T-helper 1 cell (primary cell): ENCODE measurements at regions not wholly inside any gene's neighbourhood (a gene's known extent, or its start where the extent isn't known, plus 50 kb on each side); places are given as distances from the start of the nearest gene placed in this dataset.
"Not testable (repeated sequence)": the region's sequence is repeated elsewhere in the genome, so short reads cannot be mapped to it uniquely, and the experiment has no call there.

Experiments used
- DNase-seq, 5 donors: peaks; one replicate each; pipeline ENCODE4 v3.0.0-alpha.2; 2012 to 2020

- DNase-seq = no peak
These were observed 410.4 kb upstream of the SMIM31 start for GRCh38 chr4:164343472-164343976.

GRCh38 chr4:164345756-164346155, 408.2 kb upstream of the SMIM31 start:
- no peak for DNase-seq

GRCh38 chr4:164350061-164350460, 403.9 kb upstream of the SMIM31 start:
- DNase-seq = no peak

GRCh38 chr4:164350716-164351115, 403.2 kb upstream of the SMIM31 start:
- DNase-seq = not testable (repeated sequence)

GRCh38 chr4:164357957-164358356, 396.0 kb upstream of the SMIM31 start:
- DNase-seq = no peak

GRCh38 chr4:164358400-164358799, 395.5 kb upstream of the SMIM31 start:
- no peak for DNase-seq

- no peak for DNase-seq
These were observed 394.1 kb upstream of the SMIM31 start for GRCh38 chr4:164359881-164360280.

- no peak for DNase-seq
These were observed 385.0 kb upstream of the SMIM31 start for GRCh38 chr4:164368894-164369293.

- no peak for DNase-seq
These were observed 380.9 kb upstream of the SMIM31 start for GRCh38 chr4:164373021-164373420.

GRCh38 chr4:164377277-164377676, 376.7 kb upstream of the SMIM31 start:
- no peak for DNase-seq

- DNase-seq = no peak
These were observed 375.6 kb upstream of the SMIM31 start for GRCh38 chr4:164378361-164378760.

- no peak for DNase-seq
These were observed 374.2 kb upstream of the SMIM31 start for GRCh38 chr4:164379694-164380093.

- DNase-seq = no peak
These were observed 372.1 kb upstream of the SMIM31 start for GRCh38 chr4:164381859-164382258.

- no peak for DNase-seq
These were observed 370.9 kb upstream of the SMIM31 start for GRCh38 chr4:164383058-164383357.

GRCh38 chr4:164383358-164384220, 370.3 kb upstream of the SMIM31 start:
- peak in 1 of 5 donors; percentile 9 for DNase-seq

- DNase-seq = no peak
These were observed 369.5 kb upstream of the SMIM31 start for GRCh38 chr4:164384416-164384815.

- DNase-seq = no peak
These were observed 357.5 kb upstream of the SMIM31 start for GRCh38 chr4:164396439-164396838.

- DNase-seq = no peak
These were observed 351.4 kb upstream of the SMIM31 start for GRCh38 chr4:164402554-164402953.

GRCh38 chr4:164405774-164406173, 348.2 kb upstream of the SMIM31 start:
- DNase-seq = no peak

- no peak for DNase-seq
These were observed 345.1 kb upstream of the SMIM31 start for GRCh38 chr4:164408831-164409230.

- no peak for DNase-seq
These were observed 343.5 kb upstream of the SMIM31 start for GRCh38 chr4:164410401-164410800.

- DNase-seq = no peak
These were observed 341.7 kb upstream of the SMIM31 start for GRCh38 chr4:164412246-164412645.

- DNase-seq = no peak
These were observed 340.2 kb upstream of the SMIM31 start for GRCh38 chr4:164413743-164414142.

GRCh38 chr4:164423819-164424218, 330.1 kb upstream of the SMIM31 start:
- DNase-seq = no peak

GRCh38 chr4:164424846-164425245, 329.1 kb upstream of the SMIM31 start:
- no peak for DNase-seq
